ENCODE measurements at regions not wholly inside any gene's neighbourhood (a gene's known extent, or its start where the extent isn't known, plus 50 kb on each side); places are given as distances from the start of the nearest gene placed in this dataset.
A peak's percentile ranks its signal among the peaks of the same experiment; 100 is the strongest.

DNA sequence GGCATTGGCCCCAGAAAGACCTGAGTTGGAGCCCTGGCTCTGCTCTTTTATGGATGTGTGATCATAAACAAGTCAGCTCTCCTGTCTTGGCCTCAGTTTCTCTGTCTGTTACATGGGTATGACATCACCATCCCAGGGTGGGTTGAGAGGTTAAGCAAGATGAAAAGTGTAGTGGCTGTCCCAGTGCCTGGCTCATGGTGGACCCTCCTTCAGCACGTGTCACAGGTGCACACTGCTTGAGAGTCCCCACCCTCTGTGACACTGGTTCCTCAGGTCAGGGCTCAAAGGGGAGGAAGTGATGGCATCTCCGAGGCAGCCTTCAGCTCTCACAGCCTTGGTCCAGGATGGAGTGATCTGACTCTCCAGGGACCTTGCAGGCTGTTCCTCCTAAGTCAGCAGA, 218.4 kb downstream of the HAPSTR1 start:
- intact Hi-C loops (cut with micrococcal nuclease; ENCODE audit: unreplicated experiment), result loop anchor here (10.0 kb wide), 1 partner anchor 155 kb away; no protein-coding TSS in a partner anchor
- no TSS peak for BruUV-seq (replicated peaks)
- ChIA-PET POLR2A (ENCODE audit: low non-redundant PET) (no interaction called here), CTCF (no interaction called here)
- DNase-seq (ENCODE audit: low spot score), result no peak
- Histone ChIP-seq H3K4me1 (ENCODE audit: insufficient read depth, low read length, poor library complexity, severe bottlenecking) (no peaks in the 10 kb centered on the region), H3K9me3 (ENCODE audit: low read depth, low read length, poor library complexity, severe bottlenecking) (no peaks in the 10 kb centered on the region), H3K36me3 (ENCODE audit: insufficient read depth, low read length, poor library complexity, severe bottlenecking) (no peaks in the 10 kb centered on the region), H3K27me3 (replicated peaks; ENCODE audit: insufficient read depth, low read depth, low read length, poor library complexity) (peaks cover 3% of the 10 kb centered on the region), H3K4me3 (ENCODE audit: low read depth, low read length, poor library complexity, severe bottlenecking) (no peak overlapping the region), H3K27ac (ENCODE audit: low read depth, low read length, poor library complexity, severe bottlenecking) (no peak overlapping the region)
- TF ChIP-seq EZH2 (IDR thresholded peaks at IDR 0.05; ENCODE audit: borderline replicate concordance, low read depth, low read length, poor library complexity, severe bottlenecking) (no peak), CTCF (conservative IDR thresholded peaks at IDR 0.05; ENCODE audit: low read depth, low read length) (no peak)

DNA sequence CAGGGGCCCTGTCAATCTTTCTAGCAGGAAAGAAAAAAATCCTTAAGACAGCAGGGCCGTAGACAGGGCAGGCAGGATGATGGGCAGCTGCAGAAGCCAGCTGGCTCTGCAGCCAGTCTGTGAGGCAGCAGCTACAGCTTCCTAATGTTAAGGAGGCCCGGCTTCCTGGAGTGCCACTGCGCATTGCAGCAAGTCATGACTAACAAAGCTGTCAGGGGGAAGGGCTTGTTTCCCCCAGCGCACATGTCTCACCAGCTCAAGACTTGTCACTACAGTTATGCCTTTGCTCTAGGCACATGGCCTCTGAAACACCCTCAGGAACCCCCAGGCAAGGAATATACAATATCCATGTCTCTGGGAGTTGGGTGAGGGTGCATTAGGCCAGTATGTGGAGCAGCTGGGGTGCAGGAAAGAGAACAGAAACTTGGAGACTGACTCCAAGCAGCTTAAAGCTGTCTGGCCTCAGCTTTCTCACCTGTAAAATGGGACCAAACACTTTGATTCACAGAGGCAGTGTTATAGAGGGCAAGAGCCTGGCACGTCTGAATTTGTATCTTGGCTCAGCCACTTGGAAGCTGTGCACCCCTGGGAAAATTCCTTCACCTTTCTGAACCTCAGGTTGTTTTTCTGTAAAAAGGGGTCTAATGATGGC, 220.0 kb downstream of the HAPSTR1 start:
- H3K9me3 ChIP-seq (ENCODE audit: low read depth, low read length, poor library complexity, severe bottlenecking), result no peaks in the 10 kb centered on the region
- H3K36me3 ChIP-seq (ENCODE audit: insufficient read depth, low read length, poor library complexity, severe bottlenecking), result no peaks in the 10 kb centered on the region
- BruUV-seq (replicated peaks), result no TSS peak
- H3K27ac ChIP-seq (ENCODE audit: low read depth, low read length, poor library complexity, severe bottlenecking), result no peak overlapping the region
- POLR2A ChIA-PET (ENCODE audit: low non-redundant PET), result no interaction called here
- no peaks in the 10 kb centered on the region for H3K4me1 ChIP-seq (ENCODE audit: insufficient read depth, low read length, poor library complexity, severe bottlenecking)
- peak; percentile 54 for DNase-seq (ENCODE audit: low spot score)
- CTCF ChIA-PET, result no interaction called here
- TF ChIP-seq EZH2 (IDR thresholded peaks at IDR 0.05; ENCODE audit: borderline replicate concordance, low read depth, low read length, poor library complexity, severe bottlenecking) (no peak), CTCF (conservative IDR thresholded peaks at IDR 0.05; ENCODE audit: low read depth, low read length) (no peak)
- H3K4me3 ChIP-seq (ENCODE audit: low read depth, low read length, poor library complexity, severe bottlenecking), result no peak overlapping the region
- H3K27me3 ChIP-seq (replicated peaks; ENCODE audit: insufficient read depth, low read depth, low read length, poor library complexity), result peaks cover 3% of the 10 kb centered on the region
- intact Hi-C loops (cut with micrococcal nuclease; ENCODE audit: unreplicated experiment), result loop anchor here (10.0 kb wide), 1 partner anchor 157 kb away; no protein-coding TSS in a partner anchor

DNA sequence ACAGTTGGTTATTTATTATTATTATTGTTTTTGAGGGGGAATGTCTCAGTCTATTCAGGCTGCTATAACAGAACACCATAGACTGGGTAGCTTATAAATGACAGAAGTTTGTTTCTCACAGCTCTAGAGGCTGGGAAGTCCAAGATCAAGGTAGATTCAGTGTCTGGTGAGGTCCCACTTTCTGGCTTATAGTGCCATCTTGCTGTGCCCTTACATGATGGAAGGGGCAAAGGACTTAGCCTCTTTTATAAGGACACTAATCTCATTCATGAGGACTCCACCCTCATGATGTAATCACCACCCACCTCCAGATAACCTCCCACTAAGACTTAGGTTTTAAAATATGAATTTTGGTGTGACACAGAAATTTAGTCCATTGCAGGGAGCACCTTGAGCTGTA, 224.6 kb downstream of the HAPSTR1 start:
- TF ChIP-seq EZH2 (IDR thresholded peaks at IDR 0.05; ENCODE audit: borderline replicate concordance, low read depth, low read length, poor library complexity, severe bottlenecking) (no peak), CTCF (conservative IDR thresholded peaks at IDR 0.05; ENCODE audit: low read depth, low read length) (no peak)
- no peak overlapping the region for H3K4me3 ChIP-seq (ENCODE audit: low read depth, low read length, poor library complexity, severe bottlenecking)

More for the DNA sequence above, 224.6 kb downstream of the HAPSTR1 start:
- CTCF ChIA-PET, result no interaction called here
- Histone ChIP-seq H3K9me3 (ENCODE audit: low read depth, low read length, poor library complexity, severe bottlenecking) (no peaks in the 10 kb centered on the region), H3K27me3 (replicated peaks; ENCODE audit: insufficient read depth, low read depth, low read length, poor library complexity) (no peaks in the 10 kb centered on the region), H3K27ac (ENCODE audit: low read depth, low read length, poor library complexity, severe bottlenecking) (no peak overlapping the region), H3K36me3 (ENCODE audit: insufficient read depth, low read length, poor library complexity, severe bottlenecking) (no peaks in the 10 kb centered on the region), H3K4me1 (ENCODE audit: insufficient read depth, low read length, poor library complexity, severe bottlenecking) (peaks cover 6% of the 10 kb centered on the region)
- POLR2A ChIA-PET (ENCODE audit: low non-redundant PET), result no interaction called here
- intact Hi-C loops (cut with micrococcal nuclease; ENCODE audit: unreplicated experiment), result loop anchor here (10.0 kb wide), 1 partner anchor 161 kb away; no protein-coding TSS in a partner anchor
- BruUV-seq (replicated peaks), result no TSS peak
- DNase-seq (ENCODE audit: low spot score), result no peak
